Muscle layer of duodenum (tissue), 2 donors: ENCODE measurements at regions not wholly inside any gene's neighbourhood (a gene's known extent, or its start where the extent isn't known, plus 50 kb on each side); places are given as distances from the start of the nearest gene placed in this dataset.

Experiments
- H3K27ac ChIP-seq: one replicate; pipeline ENCODE4 v1.7.0; 2013; ENCODE audit warnings: mild to moderate bottlenecking, low read length
- H3K27me3 ChIP-seq: one replicate; pipeline ENCODE4 v1.7.0; 2013; ENCODE audit warnings: low read depth, mild to moderate bottlenecking, control low read depth, low read length
- H3K36me3 ChIP-seq, 2 donors: one replicate each; pipeline ENCODE4 v1.7.0; 2013; ENCODE audit warnings: low read length in 2 of 2, control low read depth in 1 of 2, mild to moderate bottlenecking in 1 of 2; ENCODE audit not compliant: insufficient read depth in 2 of 2, control insufficient read depth in 1 of 2
- H3K4me1 ChIP-seq, 2 donors: one replicate each; pipeline ENCODE4 v1.7.0; 2013; ENCODE audit warnings: low read length in 2 of 2, mild to moderate bottlenecking in 2 of 2, control low read depth in 1 of 2, moderate library complexity in 1 of 2; ENCODE audit not compliant: insufficient read depth in 2 of 2, control insufficient read depth in 1 of 2
- H3K4me3 ChIP-seq, 2 donors: one replicate each; pipeline ENCODE4 v1.7.0; 2013; ENCODE audit warnings: low read length in 2 of 2, low read depth in 1 of 2, mild to moderate bottlenecking in 1 of 2
- H3K9me3 ChIP-seq, 2 donors: one replicate each; pipeline ENCODE4 v1.7.0; 2013; ENCODE audit warnings: low read length in 2 of 2, control low read depth in 1 of 2, mild to moderate bottlenecking in 1 of 2; ENCODE audit not compliant: control insufficient read depth in 1 of 2
- donor health status: healthy.

DNA sequence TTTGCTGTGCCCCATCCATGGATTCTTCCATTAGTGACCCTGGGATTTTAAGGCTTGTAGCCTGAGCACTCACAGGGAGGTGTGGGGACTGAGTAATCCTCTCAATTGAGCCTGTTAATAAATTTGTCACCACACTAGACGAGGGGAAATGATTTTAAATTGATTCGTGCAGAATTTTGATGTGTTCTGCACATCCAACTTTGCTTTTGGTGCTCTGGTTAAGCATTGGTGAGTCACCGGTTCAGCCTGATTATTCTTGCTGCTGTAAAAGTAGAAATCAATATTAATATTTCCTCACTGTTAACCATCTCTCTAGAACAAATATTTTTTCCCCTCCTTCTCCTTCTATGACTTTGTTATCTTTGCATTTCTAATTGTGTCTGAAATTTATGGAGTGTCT, 482.0 kb downstream of the TSN start:
- no peak overlapping the region for H3K4me3 ChIP-seq
- no peak overlapping the region for H3K27ac ChIP-seq
- no peaks in the 10 kb centered on the region for H3K9me3 ChIP-seq
- no peaks in the 10 kb centered on the region for H3K4me1 ChIP-seq
- H3K36me3 ChIP-seq: no peaks in the 10 kb centered on the region
- H3K27me3 ChIP-seq: no peaks in the 10 kb centered on the region

- Histone ChIP-seq H3K27ac (no peak overlapping the region), H3K9me3 (no peaks in the 10 kb centered on the region), H3K36me3 (no peaks in the 10 kb centered on the region), H3K4me3 (no peak overlapping the region), H3K4me1 (no peaks in the 10 kb centered on the region), H3K27me3 (no peaks in the 10 kb centered on the region)
Observed at GRCh38 chr2:122238006-122238559, 482.6 kb downstream of the TSN start.

GRCh38 chr2:122239440-122239839, 484.0 kb downstream of the TSN start:
- Histone ChIP-seq H3K9me3 (no peaks in the 10 kb centered on the region), H3K27ac (no peak overlapping the region), H3K4me3 (no peak overlapping the region), H3K36me3 (no peaks in the 10 kb centered on the region), H3K4me1 (no peaks in the 10 kb centered on the region), H3K27me3 (no peaks in the 10 kb centered on the region)

DNA sequence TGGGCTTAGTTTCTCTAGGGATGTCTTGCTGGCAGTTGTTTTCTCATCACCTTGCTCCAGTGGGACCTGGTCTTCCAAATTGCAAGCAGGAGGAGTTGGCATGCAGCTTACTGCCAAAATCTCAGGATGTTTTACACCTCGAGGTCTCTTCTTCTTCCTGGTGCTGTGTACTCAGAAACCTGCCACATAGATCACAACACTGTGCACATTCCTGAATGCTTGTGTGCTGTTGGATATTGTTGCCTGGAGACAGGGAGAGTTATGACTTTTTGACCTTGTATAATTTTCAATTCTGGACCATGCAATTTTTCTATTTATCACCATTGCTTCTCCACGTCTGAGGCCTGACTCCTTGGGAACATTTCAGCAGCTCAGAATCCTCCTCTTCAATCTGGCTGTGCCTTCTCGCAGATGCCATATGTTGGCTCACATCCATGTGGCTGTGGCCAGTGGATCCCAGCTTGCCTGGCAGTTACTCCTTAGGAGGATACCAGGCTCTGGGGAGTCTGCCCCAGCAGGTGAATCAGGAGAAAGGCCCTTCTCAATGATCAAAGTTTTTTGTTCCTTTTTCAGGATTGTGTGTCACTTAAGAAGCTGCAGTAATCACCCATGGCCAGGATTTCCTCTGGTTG, 489.3 kb downstream of the TSN start:
- no peak overlapping the region for H3K4me3 ChIP-seq
- no peaks in the 10 kb centered on the region for H3K4me1 ChIP-seq
- no peak overlapping the region for H3K27ac ChIP-seq
- H3K9me3 ChIP-seq: no peaks in the 10 kb centered on the region
- no peaks in the 10 kb centered on the region for H3K36me3 ChIP-seq
- no peaks in the 10 kb centered on the region for H3K27me3 ChIP-seq

GRCh38 chr2:122249673-122250072, 494.2 kb downstream of the TSN start:
- no peaks in the 10 kb centered on the region for H3K36me3 ChIP-seq
- H3K4me1 ChIP-seq: no peaks in the 10 kb centered on the region
- no peak overlapping the region for H3K4me3 ChIP-seq
- H3K27ac ChIP-seq: no peak overlapping the region
- no peaks in the 10 kb centered on the region for H3K27me3 ChIP-seq
- no peaks in the 10 kb centered on the region for H3K9me3 ChIP-seq

DNA sequence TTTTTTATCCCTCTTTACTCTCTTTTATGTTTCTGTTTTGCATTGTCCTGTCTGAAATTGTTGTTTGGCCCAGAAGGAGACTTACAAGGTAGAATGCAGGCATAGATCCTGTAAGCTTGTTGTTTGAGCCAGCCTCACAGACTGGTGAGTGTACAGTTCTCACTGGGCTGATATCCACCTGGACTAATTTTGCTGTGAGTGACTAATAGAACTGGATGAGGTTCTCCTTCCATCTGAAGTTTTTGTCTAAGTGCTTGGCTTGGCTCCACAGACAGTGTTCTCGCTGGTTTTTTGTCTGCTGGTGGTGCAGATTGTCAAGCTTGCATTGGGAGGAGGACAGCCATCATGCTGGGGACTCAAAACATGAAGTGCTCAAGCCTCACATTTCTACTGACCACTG, 495.7 kb downstream of the TSN start:
- H3K9me3 ChIP-seq: no peaks in the 10 kb centered on the region
- H3K27ac ChIP-seq: no peak overlapping the region
- no peaks in the 10 kb centered on the region for H3K27me3 ChIP-seq
- H3K36me3 ChIP-seq: no peaks in the 10 kb centered on the region
- H3K4me1 ChIP-seq: no peaks in the 10 kb centered on the region
- no peak overlapping the region for H3K4me3 ChIP-seq

GRCh38 chr2:122251566-122251965, 496.1 kb downstream of the TSN start:
- no peak overlapping the region for H3K4me3 ChIP-seq
- no peaks in the 10 kb centered on the region for H3K36me3 ChIP-seq
- no peak overlapping the region for H3K27ac ChIP-seq
- H3K27me3 ChIP-seq: no peaks in the 10 kb centered on the region
- H3K4me1 ChIP-seq: no peaks in the 10 kb centered on the region
- no peaks in the 10 kb centered on the region for H3K9me3 ChIP-seq

DNA sequence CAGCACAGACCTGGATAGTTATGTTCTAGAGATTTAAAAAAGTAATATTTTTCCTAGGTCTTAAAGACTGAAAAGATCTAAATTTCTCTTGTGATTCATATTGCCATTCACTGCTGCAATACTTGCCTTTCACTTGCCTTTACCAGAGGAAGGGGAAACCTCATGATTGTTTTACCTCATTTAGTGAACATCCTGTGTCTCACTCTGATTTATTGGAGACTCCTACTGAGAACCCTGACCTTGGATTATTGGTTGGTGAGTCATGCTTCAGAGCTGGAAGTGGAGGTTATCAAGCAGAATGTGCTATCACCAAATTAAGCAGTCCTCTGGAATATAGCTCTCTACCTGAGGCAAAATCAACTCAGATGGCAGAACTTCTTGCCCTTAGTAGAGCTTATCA, 500.5 kb downstream of the TSN start:
- Histone ChIP-seq H3K27me3 (no peaks in the 10 kb centered on the region), H3K36me3 (no peaks in the 10 kb centered on the region), H3K4me1 (no peaks in the 10 kb centered on the region), H3K27ac (no peak overlapping the region), H3K4me3 (no peak overlapping the region), H3K9me3 (no peaks in the 10 kb centered on the region)

DNA sequence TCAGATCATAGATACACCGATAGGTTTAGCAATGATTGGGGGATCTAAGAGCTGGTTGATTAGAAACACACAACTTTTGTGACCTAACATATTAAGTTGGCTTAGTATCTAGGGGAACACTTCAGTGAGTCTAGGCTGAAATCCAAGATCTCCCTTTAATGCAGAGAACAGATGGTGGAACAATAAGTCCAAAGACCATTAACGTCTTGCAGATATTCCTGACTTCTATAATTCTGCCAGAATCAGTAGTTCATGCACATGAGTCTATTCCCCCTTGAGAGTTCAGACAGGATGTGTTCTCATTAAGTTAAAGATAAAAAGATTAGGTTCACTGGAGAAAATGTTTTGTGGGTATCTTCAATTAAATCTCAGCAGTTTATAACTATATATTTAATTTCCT, 506.5 kb downstream of the TSN start:
- Histone ChIP-seq H3K36me3 (no peaks in the 10 kb centered on the region), H3K9me3 (no peaks in the 10 kb centered on the region), H3K4me3 (no peak overlapping the region), H3K27me3 (no peaks in the 10 kb centered on the region), H3K27ac (no peak overlapping the region), H3K4me1 (no peaks in the 10 kb centered on the region)

- Histone ChIP-seq H3K36me3 (no peaks in the 10 kb centered on the region), H3K27me3 (no peaks in the 10 kb centered on the region), H3K27ac (no peak overlapping the region), H3K4me3 (no peak overlapping the region), H3K4me1 (no peaks in the 10 kb centered on the region), H3K9me3 (no peaks in the 10 kb centered on the region)
Observed at GRCh38 chr2:122263746-122264145, 508.3 kb downstream of the TSN start.

DNA sequence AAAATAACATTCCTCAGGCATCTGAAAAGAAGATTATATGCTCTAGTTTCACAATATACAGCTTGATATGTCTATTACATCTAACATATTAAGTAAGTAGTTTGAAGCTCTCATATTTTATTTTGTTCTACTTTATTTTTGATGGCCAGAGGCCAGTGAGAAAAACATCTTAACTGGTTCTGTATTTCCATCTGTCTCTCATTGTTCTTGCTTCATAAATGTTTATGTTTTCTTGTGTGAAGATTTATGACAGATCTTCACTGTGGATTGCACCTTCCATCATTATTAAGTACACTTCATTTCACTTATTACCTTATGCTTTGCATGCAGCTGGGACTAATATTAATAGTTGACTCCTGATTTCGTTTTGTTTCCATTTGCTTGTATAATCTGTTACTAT, 511.2 kb downstream of the TSN start:
- H3K9me3 ChIP-seq: no peaks in the 10 kb centered on the region
- H3K27me3 ChIP-seq: no peaks in the 10 kb centered on the region
- no peak overlapping the region for H3K4me3 ChIP-seq
- no peak overlapping the region for H3K27ac ChIP-seq
- H3K36me3 ChIP-seq: no peaks in the 10 kb centered on the region
- H3K4me1 ChIP-seq: no peaks in the 10 kb centered on the region

DNA sequence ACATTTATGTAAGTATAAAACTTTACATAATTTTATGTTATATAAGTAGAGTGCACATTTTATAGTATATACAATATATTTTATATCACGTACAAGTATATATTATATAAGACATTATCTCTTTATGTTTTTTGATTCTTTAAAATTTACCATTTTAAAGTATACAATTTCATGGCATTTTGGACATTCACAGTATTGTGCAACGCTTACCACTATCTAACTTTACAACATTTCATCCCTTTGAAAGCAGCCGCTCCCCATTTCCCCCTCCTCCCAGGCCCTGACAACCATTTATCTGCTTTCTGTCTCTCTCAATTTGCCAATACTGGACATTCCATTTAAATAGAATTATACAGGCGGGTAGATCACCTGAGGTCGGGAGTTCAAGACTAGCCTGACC, 512.5 kb downstream of the TSN start:
- Histone ChIP-seq H3K4me1 (no peaks in the 10 kb centered on the region), H3K27me3 (no peaks in the 10 kb centered on the region), H3K4me3 (no peak overlapping the region), H3K27ac (no peak overlapping the region), H3K36me3 (no peaks in the 10 kb centered on the region), H3K9me3 (no peaks in the 10 kb centered on the region)
